Upper lobe of left lung (tissue), 4 donors: ENCODE measurements at regions not wholly inside any gene's neighbourhood (a gene's known extent, or its start where the extent isn't known, plus 50 kb on each side); places are given as distances from the start of the nearest gene placed in this dataset.

Experiments
- POLR2A ChIP-seq, 4 donors: fragments of 450-650 bp; IDR thresholded peaks; one replicate each; pipeline ENCODE4 v1.5.1; 2016 to 2017; ENCODE audit warnings: antibody characterized with exemption in 4 of 4, mild to moderate bottlenecking in 2 of 4
- TF ChIP-seq, protein P1 (sequence below), 6 experiments: fragments of 450-650 bp in 4 of 6; fragments of 200-600 bp in 2 of 6; sonication (generic) in 2 of 6; IDR thresholded peaks; one replicate each; pipeline ENCODE4 v1.5.1; 2016 to 2019; ENCODE audit warnings: antibody characterized with exemption in 6 of 6

- TF ChIP-seq, protein P1, sequence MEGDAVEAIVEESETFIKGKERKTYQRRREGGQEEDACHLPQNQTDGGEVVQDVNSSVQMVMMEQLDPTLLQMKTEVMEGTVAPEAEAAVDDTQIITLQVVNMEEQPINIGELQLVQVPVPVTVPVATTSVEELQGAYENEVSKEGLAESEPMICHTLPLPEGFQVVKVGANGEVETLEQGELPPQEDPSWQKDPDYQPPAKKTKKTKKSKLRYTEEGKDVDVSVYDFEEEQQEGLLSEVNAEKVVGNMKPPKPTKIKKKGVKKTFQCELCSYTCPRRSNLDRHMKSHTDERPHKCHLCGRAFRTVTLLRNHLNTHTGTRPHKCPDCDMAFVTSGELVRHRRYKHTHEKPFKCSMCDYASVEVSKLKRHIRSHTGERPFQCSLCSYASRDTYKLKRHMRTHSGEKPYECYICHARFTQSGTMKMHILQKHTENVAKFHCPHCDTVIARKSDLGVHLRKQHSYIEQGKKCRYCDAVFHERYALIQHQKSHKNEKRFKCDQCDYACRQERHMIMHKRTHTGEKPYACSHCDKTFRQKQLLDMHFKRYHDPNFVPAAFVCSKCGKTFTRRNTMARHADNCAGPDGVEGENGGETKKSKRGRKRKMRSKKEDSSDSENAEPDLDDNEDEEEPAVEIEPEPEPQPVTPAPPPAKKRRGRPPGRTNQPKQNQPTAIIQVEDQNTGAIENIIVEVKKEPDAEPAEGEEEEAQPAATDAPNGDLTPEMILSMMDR (IDR thresholded peaks at IDR 0.05) = no peak
- TF ChIP-seq POLR2A (IDR thresholded peaks at IDR 0.05) = no peak
Measured at GRCh38 chr2:182595650-182596049, 120.4 kb upstream of the DNAJC10 start.
